T-cell (primary cell): ENCODE measurements at regions not wholly inside any gene's neighbourhood (a gene's known extent, or its start where the extent isn't known, plus 50 kb on each side); places are given as distances from the start of the nearest gene placed in this dataset.

ENCODE experiments used
- ATAC-seq, 4 experiments: fragments of 200-7000 bp in 3 of 4; fragments of 150-1000 bp in 1 of 4; cut with Tn5 transposase; replicated peaks in 1 of 4; 1 replicate in 3 of 4; 2 replicates in 1 of 4; pipeline ENCODE4 v1.10.0; 2021; ENCODE audit warnings: moderate library complexity in 3 of 4, mild to moderate bottlenecking in 2 of 4, moderate number of reproducible peaks in 1 of 4
- CTCF ChIA-PET, 2 donors: fragments of 300-600 bp; sonication (Branson Sonifier 250); formaldehyde crosslinking; loops; one replicate each; lab custom pipeline; 2022; ENCODE audit warnings: antibody characterized with exemption in 2 of 2; lab: Charles Lee
- POLR2A ChIA-PET, 2 donors: fragments of 300-600 bp; sonication (Branson Sonifier 250); formaldehyde crosslinking; loops; one replicate each; lab custom pipeline; 2022; ENCODE audit warnings: antibody characterized with exemption in 2 of 2; lab: Charles Lee
- DNase-seq, 35 experiments: peaks; one replicate each; pipeline versions ENCODE4 v3.0.0 to v3.0.0-alpha.2; 2013 to 2023
- H3K27ac ChIP-seq: one replicate; pipeline ENCODE4 v1.5.1; 2013; ENCODE audit warnings: low read length
- H3K27me3 ChIP-seq, 2 experiments: replicated peaks in 1 of 2; 1 replicate in 1 of 2; 2 replicates in 1 of 2; pipeline versions ENCODE4 v1.6.1 to v1.7.0; 2013; ENCODE audit warnings: low read length in 1 of 2, mixed read lengths in 1 of 2; ENCODE audit not compliant: control insufficient read depth in 2 of 2, insufficient read depth in 2 of 2; ENCODE audit errors: extremely low read depth in 1 of 2
- H3K36me3 ChIP-seq, 2 donors: 1 replicate in 1 of 2; 2 replicates in 1 of 2; pipeline versions ENCODE4 v1.6.1 to v1.7.0; 2013; ENCODE audit warnings: low read length in 1 of 2; ENCODE audit not compliant: control insufficient read depth in 2 of 2, insufficient read depth in 1 of 2; ENCODE audit errors: extremely low read depth in 1 of 2
- H3K4me1 ChIP-seq, 2 experiments: 1 replicate in 1 of 2; 2 replicates in 1 of 2; pipeline versions ENCODE4 v1.6.1 to v1.7.0; 2013; ENCODE audit warnings: low read length in 2 of 2, mixed read lengths in 1 of 2; ENCODE audit not compliant: insufficient read depth in 2 of 2, control insufficient read depth in 1 of 2; ENCODE audit errors: extremely low read depth in 1 of 2
- H3K4me3 ChIP-seq, 2 donors: 1 replicate in 1 of 2; 2 replicates in 1 of 2; pipeline versions ENCODE4 v1.5.1 to v1.7.0; 2013; ENCODE audit warnings: mild to moderate bottlenecking in 2 of 2, low read length in 1 of 2, moderate library complexity in 1 of 2; ENCODE audit not compliant: control insufficient read depth in 1 of 2; ENCODE audit errors: extremely low read depth in 1 of 2
- H3K9me3 ChIP-seq: 2 replicates; pipeline ENCODE4 v1.7.0; 2013
- H3K27ac Mint-ChIP-seq, 2 donors: one replicate each; pipeline ENCODE4 v1.8.0; 2020 to 2021; ENCODE audit warnings: mild to moderate bottlenecking in 2 of 2, mixed read lengths in 2 of 2
- H3K27me3 Mint-ChIP-seq, 2 donors: one replicate each; pipeline ENCODE4 v1.8.0; 2021 to 2022; ENCODE audit warnings: mixed read lengths in 2 of 2
- H3K36me3 Mint-ChIP-seq: one replicate; pipeline ENCODE4 v1.8.0; 2021; ENCODE audit warnings: mixed read lengths
- H3K4me1 Mint-ChIP-seq, 3 donors: one replicate each; pipeline ENCODE4 v1.8.0; 2020 to 2022; ENCODE audit warnings: mixed read lengths in 3 of 3, mild to moderate bottlenecking in 1 of 3
- H3K4me3 Mint-ChIP-seq, 3 donors: one replicate each; pipeline ENCODE4 v1.8.0; 2020 to 2022; ENCODE audit warnings: mild to moderate bottlenecking in 3 of 3, mixed read lengths in 3 of 3, moderate library complexity in 3 of 3
- H3K9me3 Mint-ChIP-seq, 3 donors: one replicate each; pipeline ENCODE4 v1.8.0; 2020 to 2022; ENCODE audit warnings: mixed read lengths in 3 of 3
- WGBS: methylation state at CpG from one replicate; pipeline ENCODE4 v1.1.5; 2013; ENCODE audit warnings: missing lambda C conversion rate; ENCODE audit not compliant: insufficient coverage; 5-methylcytosine and 5-hydroxymethylcytosine counted together

GRCh38 chr5:162474239-162474638 is 406.7 kb downstream of the GABRG2 start:
- POLR2A ChIA-PET: no interaction called here
- no peak overlapping the region for H3K27ac ChIP-seq
- no peaks in the 10 kb centered on the region for H3K27me3 ChIP-seq
- H3K27ac Mint-ChIP-seq: no peak overlapping the region
- no peak overlapping the region for H3K4me3 Mint-ChIP-seq
- no peaks in the 10 kb centered on the region for H3K9me3 ChIP-seq
- peaks cover 0 to 6% (median 3%) of the 10 kb centered on the region in 3 donors for H3K9me3 Mint-ChIP-seq
- H3K4me1 ChIP-seq: no peaks in the 10 kb centered on the region
- ATAC-seq (no peak), DNase-seq (no peak)
- H3K27me3 Mint-ChIP-seq: no peaks in the 10 kb centered on the region
- no peaks in the 10 kb centered on the region for H3K4me1 Mint-ChIP-seq
- H3K36me3 Mint-ChIP-seq: no peaks in the 10 kb centered on the region
- no peak overlapping the region for H3K4me3 ChIP-seq
- H3K36me3 ChIP-seq: no peaks in the 10 kb centered on the region
- CTCF ChIA-PET: no interaction called here

- Histone ChIP-seq H3K9me3 (no peaks in the 10 kb centered on the region), H3K27me3 (no peaks in the 10 kb centered on the region), H3K27ac (no peak overlapping the region), H3K4me3 (no peak overlapping the region), H3K4me1 (no peaks in the 10 kb centered on the region), H3K36me3 (no peaks in the 10 kb centered on the region)
- CTCF ChIA-PET: no interaction called here
- Mint-ChIP-seq H3K27ac (no peak overlapping the region), H3K36me3 (no peaks in the 10 kb centered on the region), H3K4me1 (no peaks in the 10 kb centered on the region), H3K9me3 (peaks cover 4 to 15% (median 11%) of the 10 kb centered on the region in 3 donors), H3K27me3 (no peaks in the 10 kb centered on the region), H3K4me3 (no peak overlapping the region)
- WGBS: 40% methylated on average over 1 of the region's 6 CpGs
- no peak for ATAC-seq
- no peak for DNase-seq
- POLR2A ChIA-PET: no interaction called here
These were observed 416.5 kb downstream of the GABRG2 start for GRCh38 chr5:162484095-162484494.

- POLR2A ChIA-PET: no interaction called here
- no peaks in the 10 kb centered on the region for H3K36me3 Mint-ChIP-seq
- Histone ChIP-seq H3K27ac (no peak overlapping the region), H3K4me3 (no peak overlapping the region), H3K27me3 (no peaks in the 10 kb centered on the region), H3K4me1 (no peaks in the 10 kb centered on the region), H3K9me3 (no peaks in the 10 kb centered on the region), H3K36me3 (no peaks in the 10 kb centered on the region)
- no peaks in the 10 kb centered on the region for H3K4me1 Mint-ChIP-seq
- WGBS: 80% methylated on average over 3 of the region's 5 CpGs
- no peak overlapping the region for H3K27ac Mint-ChIP-seq
- DNase-seq (no peak), ATAC-seq (no peak)
- CTCF ChIA-PET: interaction anchor here in 1 of 2 donors (0.6 kb wide), 1 partner anchor 79 kb away, joined by 3 read pairs; no protein-coding TSS in a partner anchor
- no peaks in the 10 kb centered on the region for H3K27me3 Mint-ChIP-seq
- H3K4me3 Mint-ChIP-seq: no peak overlapping the region
- H3K9me3 Mint-ChIP-seq: peaks cover 4 to 15% (median 11%) of the 10 kb centered on the region in 3 donors
These were observed 417.4 kb downstream of the GABRG2 start for GRCh38 chr5:162484986-162485385.

- Mint-ChIP-seq H3K9me3 (peaks cover 4 to 18% (median 11%) of the 10 kb centered on the region in 3 donors), H3K36me3 (no peaks in the 10 kb centered on the region), H3K27me3 (no peaks in the 10 kb centered on the region), H3K4me1 (no peaks in the 10 kb centered on the region), H3K27ac (no peak overlapping the region), H3K4me3 (no peak overlapping the region)
- no peak for ATAC-seq
- Histone ChIP-seq H3K27me3 (no peaks in the 10 kb centered on the region), H3K4me1 (no peaks in the 10 kb centered on the region), H3K9me3 (no peaks in the 10 kb centered on the region), H3K27ac (no peak overlapping the region), H3K36me3 (no peaks in the 10 kb centered on the region), H3K4me3 (no peak overlapping the region)
- POLR2A ChIA-PET: no interaction called here
- DNase-seq: no peak
- CTCF ChIA-PET: no interaction called here
- WGBS: 64% methylated on average over 8 of the region's 8 CpGs
These were observed 418.2 kb downstream of the GABRG2 start for GRCh38 chr5:162485666-162486292.

- Mint-ChIP-seq H3K9me3 (peaks cover 8 to 20% (median 9%) of the 10 kb centered on the region in 3 donors), H3K36me3 (no peaks in the 10 kb centered on the region), H3K27me3 (no peaks in the 10 kb centered on the region), H3K4me3 (no peak overlapping the region), H3K27ac (no peak overlapping the region), H3K4me1 (no peaks in the 10 kb centered on the region)
- Histone ChIP-seq H3K36me3 (no peaks in the 10 kb centered on the region), H3K4me3 (no peak overlapping the region), H3K27ac (no peak overlapping the region), H3K9me3 (no peaks in the 10 kb centered on the region), H3K27me3 (no peaks in the 10 kb centered on the region), H3K4me1 (no peaks in the 10 kb centered on the region)
- CTCF ChIA-PET: no interaction called here
- DNase-seq (no peak), ATAC-seq (no peak)
- POLR2A ChIA-PET: interaction anchor here in 1 of 2 donors (0.6 kb wide), 1 partner anchor 12 kb away, joined by 7 read pairs; no protein-coding TSS in a partner anchor
- no CpG with 5 or more reads among the region's 7 CpGs for WGBS
These were observed 420.3 kb downstream of the GABRG2 start for GRCh38 chr5:162487528-162488525.

GRCh38 chr5:162496100-162496808 is 428.7 kb downstream of the GABRG2 start:
- 50% methylated on average over 2 of the region's 5 CpGs for WGBS
- peaks cover 8 to 20% (median 17%) of the 10 kb centered on the region in 3 donors for H3K9me3 Mint-ChIP-seq

More at GRCh38 chr5:162496100-162496808, 428.7 kb downstream of the GABRG2 start:
- Histone ChIP-seq H3K27ac (no peak overlapping the region), H3K36me3 (no peaks in the 10 kb centered on the region), H3K9me3 (no peaks in the 10 kb centered on the region), H3K4me1 (no peaks in the 10 kb centered on the region), H3K27me3 (no peaks in the 10 kb centered on the region), H3K4me3 (no peak overlapping the region)
- Mint-ChIP-seq H3K27me3 (no peaks in the 10 kb centered on the region), H3K36me3 (no peaks in the 10 kb centered on the region), H3K4me1 (no peaks in the 10 kb centered on the region), H3K4me3 (no peak overlapping the region), H3K27ac (no peak overlapping the region)
- DNase-seq (no peak), ATAC-seq (no peak)
- ChIA-PET POLR2A (no interaction called here), CTCF (no interaction called here)
